Central memory CD8-positive, alpha-beta T cell (primary cell): ENCODE measurements at regions not wholly inside any gene's neighbourhood (a gene's known extent, or its start where the extent isn't known, plus 50 kb on each side); places are given as distances from the start of the nearest gene placed in this dataset.
"Not testable (repeated sequence)": the region's sequence is repeated elsewhere in the genome, so short reads cannot be mapped to it uniquely, and the experiment has no call there.

Experiments used
- ATAC-seq: fragments of 150-1000 bp; cut with Tn5 transposase; replicated peaks from 2 replicates; pipeline ENCODE4 v1.10.0; 2022; ENCODE audit warnings: mild to moderate bottlenecking, moderate FRiP score, moderate number of reproducible peaks; ENCODE audit not compliant: poor library complexity, severe bottlenecking; ENCODE audit errors: extremely low read depth
- DNase-seq, 2 donors: peaks; one replicate each; pipeline ENCODE4 v3.0.0; 2021; ENCODE audit warnings: low spot score in 2 of 2
- H3K27ac Mint-ChIP-seq: one replicate; pipeline ENCODE4 v1.8.0; 2022; ENCODE audit warnings: low read depth, mild to moderate bottlenecking, moderate library complexity, mixed read lengths
- H3K27me3 Mint-ChIP-seq: one replicate; pipeline ENCODE4 v1.8.0; 2022; ENCODE audit warnings: mixed read lengths
- H3K36me3 Mint-ChIP-seq: one replicate; pipeline ENCODE4 v1.8.0; 2022; ENCODE audit warnings: mild to moderate bottlenecking, moderate library complexity, mixed read lengths; ENCODE audit not compliant: insufficient read depth
- H3K4me1 Mint-ChIP-seq: one replicate; pipeline ENCODE4 v1.8.0; 2022; ENCODE audit warnings: mixed read lengths
- H3K4me3 Mint-ChIP-seq: one replicate; pipeline ENCODE4 v1.8.0; 2022; ENCODE audit warnings: mild to moderate bottlenecking, moderate library complexity, mixed read lengths
- H3K9me3 Mint-ChIP-seq: one replicate; pipeline ENCODE4 v1.8.0; 2022; ENCODE audit warnings: mixed read lengths

DNA sequence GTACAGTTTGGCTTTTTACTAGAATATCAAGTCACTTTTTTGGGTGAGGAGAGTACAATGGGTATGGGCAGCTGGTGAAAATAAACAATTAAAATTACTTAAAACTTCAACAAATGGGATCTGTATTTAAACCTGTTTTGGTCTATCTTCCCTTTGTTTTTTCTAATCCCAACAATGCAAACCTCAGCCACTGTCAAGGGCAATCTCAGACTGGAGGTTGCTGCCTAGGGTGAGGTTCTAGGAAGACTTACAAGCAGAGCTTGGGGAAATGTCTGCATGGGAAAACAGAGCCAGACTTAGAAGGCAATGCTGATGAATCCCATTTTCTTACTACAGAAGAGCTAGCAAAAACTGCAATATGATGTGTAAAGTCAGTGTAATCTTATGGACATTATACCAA, 1515.3 kb upstream of the TPTE start:
- not testable (repeated sequence) for H3K27ac Mint-ChIP-seq, H3K4me1 Mint-ChIP-seq, H3K36me3 Mint-ChIP-seq, DNase-seq, H3K9me3 Mint-ChIP-seq, H3K4me3 Mint-ChIP-seq, ATAC-seq
- peaks cover 57% of the 10 kb centered on the region for H3K27me3 Mint-ChIP-seq

DNA sequence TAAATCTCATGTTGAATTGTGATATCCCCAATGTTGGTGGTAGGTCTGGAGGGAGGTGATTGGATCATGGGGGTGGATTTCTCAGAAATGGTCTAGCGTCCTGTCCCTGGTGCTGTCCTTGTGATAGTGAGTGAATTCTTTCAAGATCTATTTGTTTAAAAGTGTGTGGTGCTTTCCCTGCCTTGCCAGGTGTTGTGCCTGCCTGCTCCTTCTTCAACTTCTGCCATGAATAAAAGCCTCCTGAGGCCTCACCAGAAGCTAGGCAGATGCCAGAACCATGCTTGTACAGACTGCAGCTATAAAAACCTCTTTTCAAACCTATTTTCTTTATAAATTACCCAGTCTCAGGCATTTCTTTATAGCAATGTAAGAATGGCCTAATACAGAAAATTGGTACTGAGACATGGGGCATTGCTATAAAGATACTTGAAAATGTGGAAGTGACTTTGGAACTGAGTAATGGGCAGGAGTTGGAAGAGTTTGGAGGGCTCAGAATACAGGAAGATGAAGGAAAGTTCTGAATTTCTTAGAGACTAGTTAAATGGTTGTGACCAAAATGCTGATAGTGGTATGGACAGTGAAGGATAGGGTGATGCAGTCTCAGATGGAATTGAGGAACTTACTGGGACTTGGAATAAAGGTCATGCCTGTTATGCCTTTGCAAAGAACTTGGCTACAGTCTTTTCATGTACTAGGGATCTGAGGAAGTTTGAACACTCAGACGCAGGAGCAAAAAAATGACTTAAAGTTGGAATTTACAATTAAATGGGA, 1514.6 kb upstream of the TPTE start:
- peaks cover 63% of the 10 kb centered on the region for H3K27me3 Mint-ChIP-seq
- not testable (repeated sequence) for H3K9me3 Mint-ChIP-seq, DNase-seq, H3K36me3 Mint-ChIP-seq, ATAC-seq, H3K27ac Mint-ChIP-seq, H3K4me1 Mint-ChIP-seq, H3K4me3 Mint-ChIP-seq

DNA sequence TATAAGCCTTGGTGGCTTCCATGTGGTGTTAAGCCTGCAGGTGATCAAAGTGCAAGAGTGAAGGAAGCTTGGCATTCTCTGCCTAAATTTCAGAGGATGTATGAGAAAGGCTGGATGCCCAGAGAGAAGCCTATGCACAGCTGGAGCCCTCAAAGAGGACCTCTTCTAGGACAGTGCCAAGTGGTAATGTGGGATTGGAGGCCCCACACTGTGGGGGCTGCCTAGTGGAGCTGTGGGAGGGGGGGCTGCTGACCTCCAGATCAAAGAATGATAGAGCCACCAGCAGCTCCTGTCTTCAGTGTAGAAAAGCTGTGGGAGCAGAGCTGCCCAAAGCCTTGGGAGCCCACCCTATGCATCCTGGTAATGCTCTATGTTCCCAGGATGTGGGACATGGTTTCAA, 1512.7 kb upstream of the TPTE start:
- no peak for DNase-seq
- no peaks in the 10 kb centered on the region for H3K9me3 Mint-ChIP-seq

DNA sequence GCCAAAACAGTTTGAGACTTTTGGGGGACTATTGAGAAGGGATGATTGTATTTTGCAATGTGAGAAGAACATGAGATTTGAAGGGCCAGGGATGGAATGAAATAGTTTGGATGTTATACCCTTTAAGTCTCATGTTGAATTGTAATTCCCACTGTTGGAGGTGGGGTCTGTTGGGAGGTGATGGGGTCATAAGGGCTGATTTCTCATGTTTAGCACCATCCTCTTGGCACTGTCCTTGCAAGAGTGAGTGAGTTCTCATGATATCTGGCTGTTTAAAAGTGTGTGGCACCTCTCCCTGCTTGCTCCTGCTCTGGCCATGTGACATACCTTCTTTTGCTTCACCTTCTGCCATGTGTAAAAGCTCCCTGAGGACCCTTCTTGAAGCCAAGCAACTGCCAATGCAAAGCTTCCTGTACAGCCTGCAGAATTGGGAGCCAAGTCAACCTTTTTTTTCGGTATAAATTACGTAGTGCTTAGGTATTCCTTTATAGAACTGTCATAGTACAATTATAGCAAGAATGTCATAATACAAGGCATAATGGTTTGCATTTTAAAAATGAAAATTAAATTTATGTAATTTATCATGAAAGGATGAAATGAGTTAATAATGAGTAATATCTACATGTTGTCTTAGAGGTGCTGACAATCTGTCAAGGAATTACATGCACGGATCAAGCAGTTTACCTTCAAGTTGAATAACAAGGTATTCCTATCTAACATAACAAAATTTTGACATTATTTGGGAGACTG, 1511.9 kb upstream of the TPTE start:
- peaks cover 73% of the 10 kb centered on the region for H3K27me3 Mint-ChIP-seq

More for the DNA sequence above, 1512.7 kb upstream of the TPTE start:
- no peak for ATAC-seq
- no peak overlapping the region for H3K27ac Mint-ChIP-seq
- peaks cover 1% of the 10 kb centered on the region for H3K36me3 Mint-ChIP-seq
- no peaks in the 10 kb centered on the region for H3K4me1 Mint-ChIP-seq
- no peak overlapping the region for H3K4me3 Mint-ChIP-seq
- peaks cover 81% of the 10 kb centered on the region for H3K27me3 Mint-ChIP-seq

DNA sequence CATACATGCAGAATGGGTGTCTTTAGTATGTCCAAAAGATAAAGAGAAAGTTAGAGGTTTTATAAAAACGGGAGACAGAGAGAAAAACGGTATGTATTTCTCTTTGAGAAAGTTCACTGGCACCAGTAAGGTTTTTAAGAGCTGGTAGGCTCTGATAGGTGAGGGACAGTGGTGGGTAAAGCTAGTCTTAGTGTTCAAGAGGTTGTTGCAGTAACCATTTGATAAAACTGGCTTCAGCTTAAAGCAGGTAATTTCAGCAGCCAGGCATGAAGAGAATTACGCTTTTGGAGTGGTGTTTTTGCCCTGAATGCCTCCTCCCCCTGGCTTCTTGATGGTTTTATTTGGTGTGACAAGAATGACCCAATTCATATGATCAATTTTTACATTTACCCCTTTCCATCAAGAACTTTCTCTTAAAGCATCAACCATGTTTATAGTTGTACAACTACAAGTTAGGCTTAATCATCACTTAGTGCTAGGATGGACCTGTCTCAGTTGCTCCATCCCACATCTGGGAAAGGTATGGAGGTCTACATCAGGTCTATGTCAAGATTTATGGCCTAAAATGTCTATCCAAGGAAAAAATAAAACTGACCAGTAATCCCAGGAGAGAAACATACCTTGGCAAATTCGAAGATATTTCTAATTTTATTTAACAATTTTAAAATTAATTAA, 1511.1 kb upstream of the TPTE start:
- not testable (repeated sequence) for H3K9me3 Mint-ChIP-seq, H3K4me3 Mint-ChIP-seq, H3K36me3 Mint-ChIP-seq, H3K4me1 Mint-ChIP-seq, ATAC-seq, DNase-seq, H3K27ac Mint-ChIP-seq
- peaks cover 68% of the 10 kb centered on the region for H3K27me3 Mint-ChIP-seq

More for the DNA sequence above, 1511.9 kb upstream of the TPTE start:
- not testable (repeated sequence) for H3K27ac Mint-ChIP-seq, ATAC-seq, H3K9me3 Mint-ChIP-seq, H3K4me3 Mint-ChIP-seq, DNase-seq, H3K4me1 Mint-ChIP-seq, H3K36me3 Mint-ChIP-seq

DNA sequence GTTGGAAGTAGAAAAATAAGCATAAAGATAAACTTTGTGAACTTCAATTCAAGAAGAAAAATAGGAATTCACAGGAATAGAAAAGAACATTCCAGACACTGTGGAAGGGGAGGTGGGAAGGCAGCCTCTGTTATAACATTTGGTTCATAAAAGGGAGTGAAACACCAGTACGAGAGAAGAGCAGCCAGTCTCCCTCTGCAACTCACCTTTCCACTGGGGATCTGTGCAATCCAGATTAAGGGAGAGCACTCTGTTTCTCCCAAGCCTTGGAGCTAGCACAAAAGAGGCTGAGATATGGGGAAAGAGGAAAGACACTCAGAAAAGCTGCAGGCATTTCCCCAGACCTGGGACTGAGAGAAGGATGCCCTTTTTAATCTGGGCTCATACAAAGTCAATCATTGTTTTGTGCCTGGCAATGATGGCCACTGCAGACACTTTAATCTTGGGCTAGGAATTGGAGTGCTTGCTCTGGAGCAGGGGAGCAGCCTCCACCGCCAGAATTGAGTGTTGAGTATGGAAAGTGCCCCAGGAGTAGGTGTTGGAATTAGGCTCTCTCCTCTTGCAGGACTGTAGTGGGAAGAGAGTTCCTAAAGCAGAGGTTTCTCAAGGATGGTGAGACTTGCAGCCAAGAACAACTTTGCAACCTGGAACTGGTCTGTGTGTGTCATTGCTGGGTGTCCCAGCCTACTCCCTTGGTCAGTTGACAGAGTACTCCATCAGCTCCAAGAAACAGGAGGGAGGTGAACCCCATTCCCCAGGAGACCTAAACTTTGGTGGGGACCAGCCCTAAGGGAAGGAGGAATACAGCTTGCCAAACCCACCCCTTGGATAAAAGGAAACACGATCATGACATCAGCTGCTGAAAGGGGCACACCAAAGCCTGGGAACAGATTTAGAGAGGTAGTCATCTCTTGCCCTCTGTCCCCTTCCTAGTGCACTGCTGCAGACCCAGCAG, 1510.2 kb upstream of the TPTE start:
- not testable (repeated sequence) for ATAC-seq, H3K4me3 Mint-ChIP-seq, H3K4me1 Mint-ChIP-seq, H3K36me3 Mint-ChIP-seq, H3K27ac Mint-ChIP-seq, DNase-seq, H3K9me3 Mint-ChIP-seq
- peaks cover 68% of the 10 kb centered on the region for H3K27me3 Mint-ChIP-seq

DNA sequence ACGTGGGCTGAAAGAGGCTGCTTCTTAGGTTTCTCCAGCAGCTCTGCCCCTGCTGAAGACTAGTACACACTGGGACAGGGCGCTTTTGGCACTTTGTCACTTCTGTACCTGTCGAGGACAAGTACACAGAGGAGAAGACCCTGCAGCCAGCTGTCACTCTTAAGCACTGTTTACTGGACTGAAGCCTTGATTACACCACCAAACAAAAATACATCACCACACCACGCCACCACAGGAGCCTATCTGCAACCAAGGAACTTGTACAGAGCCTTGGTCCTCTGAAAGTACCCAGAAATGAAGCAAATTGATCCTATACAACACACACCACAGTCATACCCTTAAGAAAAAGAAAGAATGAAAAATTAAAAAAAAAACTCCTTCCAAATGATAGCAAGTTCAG, 1509.5 kb upstream of the TPTE start:
- H3K27me3 Mint-ChIP-seq: peaks cover 63% of the 10 kb centered on the region

DNA sequence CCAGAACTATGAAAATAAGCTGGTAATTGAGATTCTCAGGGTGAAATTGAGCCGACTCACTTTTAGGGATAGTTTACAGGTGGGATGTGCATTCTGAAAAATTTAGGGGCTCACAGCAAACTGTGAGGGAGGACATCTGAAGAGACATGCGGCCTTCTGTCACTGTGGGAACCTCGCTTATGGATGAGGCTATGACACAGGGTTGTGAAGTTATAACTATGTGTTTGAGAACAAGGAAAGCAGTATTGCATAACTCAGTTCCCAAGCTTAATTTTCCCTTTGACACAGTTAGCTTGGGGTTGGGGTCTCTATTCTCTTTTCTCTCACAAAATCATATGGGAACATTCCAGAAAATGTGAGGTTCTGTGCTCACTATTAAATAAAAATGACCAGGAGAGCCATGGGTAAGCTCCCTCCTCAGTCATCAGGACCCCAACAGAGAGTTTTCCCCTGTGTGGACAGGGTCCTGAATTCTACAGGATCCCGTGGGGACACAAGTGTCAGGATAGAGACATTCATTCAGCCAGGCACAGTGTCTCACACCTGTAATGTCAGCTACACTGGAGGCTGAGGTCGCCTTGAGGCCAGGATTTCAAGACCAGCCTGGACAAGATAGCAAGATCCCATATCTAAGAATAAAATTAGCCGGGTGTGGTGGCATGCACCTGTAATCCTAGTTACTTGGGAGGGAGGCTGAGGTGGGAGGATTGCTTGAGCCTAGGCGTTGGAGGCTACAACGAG, 1507.7 kb upstream of the TPTE start:
- not testable (repeated sequence) for H3K4me3 Mint-ChIP-seq, H3K4me1 Mint-ChIP-seq, H3K27ac Mint-ChIP-seq, ATAC-seq, DNase-seq, H3K36me3 Mint-ChIP-seq, H3K9me3 Mint-ChIP-seq
- peaks cover 52% of the 10 kb centered on the region for H3K27me3 Mint-ChIP-seq

More for the DNA sequence above, 1509.5 kb upstream of the TPTE start:
- not testable (repeated sequence) for H3K9me3 Mint-ChIP-seq, DNase-seq, H3K4me1 Mint-ChIP-seq, ATAC-seq, H3K4me3 Mint-ChIP-seq, H3K27ac Mint-ChIP-seq, H3K36me3 Mint-ChIP-seq

DNA sequence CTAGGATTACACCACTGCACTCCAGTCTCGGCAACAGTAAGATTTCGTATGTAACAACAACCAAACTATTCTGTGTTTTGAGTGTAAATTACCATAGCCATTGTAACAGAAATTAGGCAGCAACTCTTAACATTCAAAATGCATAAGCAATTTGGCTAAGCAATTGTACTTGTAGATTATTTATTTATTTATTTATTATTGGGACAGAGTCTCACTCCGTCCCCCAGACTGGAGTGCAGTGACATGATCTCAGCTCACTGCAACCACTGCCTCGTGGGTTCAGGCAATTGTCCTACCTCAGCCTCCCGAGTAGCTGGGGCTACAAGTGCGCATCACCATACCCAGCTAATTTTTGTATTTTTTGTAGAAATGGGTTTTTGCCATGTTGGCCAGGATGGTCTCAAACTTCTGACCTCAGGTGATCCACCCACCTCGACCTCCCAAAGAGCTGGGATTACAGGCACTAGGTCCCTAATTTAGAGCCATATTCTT, 1507.1 kb upstream of the TPTE start:
- H3K27me3 Mint-ChIP-seq: peaks cover 46% of the 10 kb centered on the region
- not testable (repeated sequence) for H3K4me1 Mint-ChIP-seq, H3K4me3 Mint-ChIP-seq, ATAC-seq, DNase-seq, H3K36me3 Mint-ChIP-seq, H3K9me3 Mint-ChIP-seq, H3K27ac Mint-ChIP-seq

DNA sequence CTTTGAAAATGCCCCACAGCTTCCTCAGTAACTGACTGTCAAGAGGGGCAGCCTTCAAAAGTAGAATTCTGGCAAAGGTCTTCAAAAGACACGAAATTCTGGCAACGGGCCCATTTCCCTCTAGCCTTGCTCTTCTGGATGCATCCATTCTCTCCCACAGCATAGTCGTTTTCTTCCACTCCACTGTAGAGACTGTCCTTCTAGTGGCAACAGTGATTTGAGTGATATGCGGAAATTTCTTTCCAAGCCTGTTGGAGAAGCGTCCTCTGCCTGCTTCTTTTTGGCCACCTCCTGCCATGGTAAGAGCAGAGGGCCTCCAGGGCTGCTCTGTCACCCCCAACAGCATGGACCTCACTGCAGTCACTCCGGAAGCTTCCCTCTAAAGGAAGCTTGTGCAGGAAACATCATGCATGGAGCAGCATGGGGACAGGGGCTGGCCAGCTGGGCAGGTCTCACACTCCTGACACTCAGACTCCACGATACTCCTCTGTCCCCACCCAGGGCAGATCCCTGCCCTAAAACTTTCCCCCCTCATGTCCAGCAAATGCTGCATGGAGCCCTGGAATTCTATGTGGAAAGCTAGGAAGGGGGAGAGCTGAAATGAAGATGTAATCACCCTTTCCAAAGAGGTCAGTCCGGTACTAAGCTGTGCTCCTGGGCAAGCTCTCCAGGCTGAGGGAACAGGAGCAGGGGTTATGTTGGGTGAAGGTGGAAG, 1505.7 kb upstream of the TPTE start:
- H3K27me3 Mint-ChIP-seq: peaks cover 40% of the 10 kb centered on the region
- H3K4me1 Mint-ChIP-seq, H3K36me3 Mint-ChIP-seq, H3K9me3 Mint-ChIP-seq, H3K27ac Mint-ChIP-seq, H3K4me3 Mint-ChIP-seq, DNase-seq, ATAC-seq: not testable (repeated sequence)

DNA sequence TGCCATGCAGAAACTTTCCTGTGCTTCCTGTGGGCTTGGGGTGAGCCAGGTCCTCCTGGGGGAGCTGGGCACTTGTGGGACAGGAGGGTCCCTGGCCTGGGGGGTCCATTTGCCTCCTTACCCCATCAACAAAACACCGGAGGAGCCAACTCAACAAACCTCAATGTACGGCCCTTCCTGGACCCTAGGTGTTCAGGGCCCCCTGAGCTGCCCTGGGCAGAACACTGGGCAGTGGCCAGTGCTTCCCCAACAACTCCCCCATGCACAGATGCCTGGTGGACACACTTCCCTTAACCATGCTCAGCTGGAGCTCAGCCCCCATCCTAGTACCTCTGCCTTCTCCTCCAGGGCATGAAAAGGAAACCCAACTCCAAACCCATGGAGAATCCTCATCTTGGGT, 1504.2 kb upstream of the TPTE start:
- not testable (repeated sequence) for H3K36me3 Mint-ChIP-seq, H3K4me1 Mint-ChIP-seq, DNase-seq, H3K9me3 Mint-ChIP-seq, H3K27ac Mint-ChIP-seq, ATAC-seq, H3K4me3 Mint-ChIP-seq
- H3K27me3 Mint-ChIP-seq: peaks cover 24% of the 10 kb centered on the region
